Dermis microvascular lymphatic vessel endothelial cell (primary cell): ENCODE measurements at regions not wholly inside any gene's neighbourhood (a gene's known extent, or its start where the extent isn't known, plus 50 kb on each side); places are given as distances from the start of the nearest gene placed in this dataset.
"Not testable (repeated sequence)": the region's sequence is repeated elsewhere in the genome, so short reads cannot be mapped to it uniquely, and the experiment has no call there.

Experiments used
- DNase-seq, 2 donors: peaks; one replicate each; pipeline versions ENCODE4 v3.0.0 to v3.0.0-alpha.2; 2010; ENCODE audit warnings: low read depth in 2 of 2

DNA sequence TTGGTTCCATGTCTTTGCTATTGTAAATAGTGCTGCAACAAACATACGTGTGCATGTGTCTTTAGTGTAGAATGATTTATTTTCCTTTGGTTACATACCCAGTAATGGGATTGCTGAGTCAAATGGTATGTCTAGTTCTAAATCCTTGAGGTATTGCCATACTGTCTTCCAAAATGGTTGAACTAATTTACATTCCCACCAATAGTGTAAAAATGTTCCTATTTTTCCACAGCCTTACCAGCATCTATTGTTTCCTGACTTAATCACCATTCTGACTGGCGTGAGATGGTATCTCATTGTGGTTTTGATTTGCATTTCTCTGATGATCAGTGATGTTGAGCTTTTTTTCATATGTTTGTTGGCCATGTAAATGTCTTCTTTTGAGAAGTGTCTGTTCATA lies 226.6 kb downstream of the ETAA1 start:
- DNase-seq, result not testable (repeated sequence)

DNA sequence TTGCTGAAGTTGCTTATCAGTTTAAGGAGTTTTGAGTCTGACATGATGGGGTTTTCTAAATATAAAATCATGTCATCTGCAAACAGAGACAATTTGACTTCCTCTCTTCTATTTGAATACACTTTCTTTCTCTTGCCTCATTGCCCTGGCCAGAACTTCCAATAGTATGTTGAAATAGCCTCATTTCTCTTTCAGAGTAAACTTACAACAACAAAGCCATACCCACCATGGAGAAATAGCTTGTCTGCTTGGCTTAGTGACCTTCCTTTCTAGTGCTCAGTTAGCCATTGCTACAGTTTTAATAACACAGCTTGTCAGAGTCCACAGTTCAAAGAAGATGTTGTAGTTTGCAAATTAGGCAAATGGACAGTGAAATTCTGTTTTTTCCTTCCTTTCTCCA lies 228.0 kb downstream of the ETAA1 start:
- DNase-seq, result no peak

DNA sequence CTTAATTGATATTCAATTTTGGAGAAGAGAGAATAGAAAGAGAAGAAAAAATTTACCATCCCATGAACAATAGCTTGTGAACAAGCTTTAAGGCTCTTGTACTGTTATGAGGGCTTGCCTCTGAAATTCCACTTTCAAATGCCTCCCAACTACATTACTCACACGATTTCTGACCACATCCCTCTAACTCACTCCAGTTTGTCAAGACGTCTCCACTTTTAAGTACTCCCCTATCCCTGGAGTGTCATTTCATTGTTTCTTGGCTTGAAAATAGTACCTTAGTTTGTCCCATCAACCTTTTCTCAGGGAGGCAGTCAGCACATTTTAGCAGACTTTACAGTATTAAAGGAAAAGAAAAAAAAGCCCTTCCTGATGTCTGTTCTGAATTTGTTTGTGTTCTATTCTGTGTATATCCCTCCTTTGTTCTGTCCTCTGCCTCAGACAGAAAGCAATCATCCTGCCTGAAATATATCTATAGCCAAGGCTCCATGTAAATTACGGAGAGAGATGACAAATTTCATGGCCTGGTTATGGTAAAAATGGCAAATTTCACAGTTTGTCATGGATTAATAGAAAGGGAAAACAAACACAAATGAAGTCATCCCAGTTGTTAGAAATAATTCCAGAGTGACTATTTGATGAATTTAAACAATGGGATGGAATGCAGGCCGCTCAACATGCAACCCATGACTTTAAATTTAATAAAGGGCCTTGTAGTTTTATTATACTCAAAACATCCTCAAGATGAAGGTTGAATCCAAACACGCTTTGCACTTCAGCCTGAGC lies 228.8 kb downstream of the ETAA1 start:
- peak in 1 of 2 donors; percentile 11 for DNase-seq

DNA sequence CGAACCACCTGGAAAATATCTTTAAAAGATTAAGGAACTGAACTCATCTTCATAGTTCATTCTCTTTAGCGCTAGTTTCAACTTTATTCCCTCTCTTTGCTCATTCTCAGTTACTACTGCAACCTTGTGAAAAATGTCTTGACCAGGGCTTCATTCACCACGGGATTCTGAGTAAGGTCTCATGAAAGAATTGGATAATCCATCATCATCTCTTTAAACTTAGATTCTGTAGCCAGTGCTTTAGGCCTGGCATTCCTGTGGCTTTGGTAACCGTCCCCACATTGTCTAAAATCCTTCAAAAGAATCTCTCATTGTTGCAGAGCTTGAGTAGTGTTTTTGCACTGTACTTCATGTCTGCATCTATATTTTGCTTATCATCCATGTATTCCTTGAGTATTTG lies 229.5 kb downstream of the ETAA1 start:
- DNase-seq, result no peak

DNA sequence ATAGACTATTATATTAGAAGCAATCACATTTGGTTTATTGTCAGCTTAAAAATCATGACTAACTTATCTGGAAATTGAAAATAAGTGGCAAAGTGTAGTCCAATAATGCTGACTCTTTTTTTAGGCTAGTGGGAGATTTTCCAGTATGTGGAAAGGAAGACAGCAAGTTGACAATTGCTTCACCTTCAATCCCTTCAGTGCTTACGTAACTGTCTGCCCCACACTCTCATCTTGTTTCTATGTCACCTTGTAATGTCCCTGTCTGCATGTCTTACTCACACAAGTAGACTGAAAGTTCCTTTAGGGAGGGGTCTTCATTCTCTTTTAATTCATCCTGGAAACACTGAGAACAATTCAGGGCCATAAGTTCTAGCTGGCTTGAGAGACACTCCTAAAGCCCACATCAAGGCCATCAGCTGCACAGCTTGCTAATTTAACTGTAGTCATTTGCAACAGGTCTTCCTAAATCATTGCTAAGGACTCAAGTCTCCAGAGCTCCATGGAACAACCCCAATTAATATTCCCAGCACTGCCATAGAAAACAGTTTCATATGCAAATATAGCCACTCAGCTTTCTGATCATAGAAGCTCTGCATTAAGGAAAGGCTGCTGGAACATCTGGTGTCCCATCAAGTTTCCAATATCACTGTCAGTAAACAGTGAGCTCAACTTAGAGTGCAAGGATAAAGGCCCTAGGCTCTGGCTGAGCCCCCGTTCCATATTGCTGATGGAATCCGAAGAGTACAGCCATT lies 230.5 kb downstream of the ETAA1 start:
- no peak for DNase-seq

DNA sequence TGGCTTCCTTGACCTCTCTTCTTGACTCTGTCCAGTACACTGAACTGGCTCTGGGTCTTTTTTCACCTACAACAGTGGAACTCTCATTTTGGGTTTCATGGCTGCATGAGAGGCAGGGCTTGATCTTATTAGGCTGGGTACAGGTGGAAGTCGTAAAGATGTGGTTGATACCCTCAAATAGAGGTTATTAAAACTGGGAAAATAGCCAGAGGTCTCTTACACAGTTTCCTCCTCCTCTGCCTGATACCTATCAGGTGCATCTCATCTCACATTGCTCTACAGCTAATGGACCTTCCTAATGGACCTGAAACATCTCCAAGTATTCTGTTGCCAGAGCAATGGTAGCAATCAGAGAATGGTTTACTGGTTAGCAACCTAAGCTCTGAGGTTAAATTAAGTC lies 231.8 kb downstream of the ETAA1 start:
- DNase-seq, result no peak

DNA sequence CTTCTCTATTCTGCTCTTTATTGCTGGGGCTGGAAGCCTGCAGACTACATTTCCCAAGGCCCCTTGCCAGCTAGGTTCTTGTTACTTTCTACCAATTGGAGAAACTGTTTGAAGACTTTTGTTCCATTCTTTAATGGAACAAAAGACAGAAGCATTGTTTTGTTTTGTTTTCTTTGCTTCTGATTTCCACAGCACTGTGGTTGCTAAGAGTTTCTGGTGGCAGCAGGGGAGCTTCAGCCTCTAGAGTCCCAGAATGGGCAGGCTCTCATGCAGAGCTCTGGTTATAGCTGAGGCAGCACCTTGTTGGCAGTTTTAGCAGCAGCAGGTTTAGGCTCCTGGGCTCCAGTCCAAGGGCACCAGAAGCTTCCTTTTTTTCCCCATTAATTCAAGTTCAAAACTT lies 234.3 kb downstream of the ETAA1 start:
- peak in 1 of 2 donors; percentile 11 for DNase-seq

DNA sequence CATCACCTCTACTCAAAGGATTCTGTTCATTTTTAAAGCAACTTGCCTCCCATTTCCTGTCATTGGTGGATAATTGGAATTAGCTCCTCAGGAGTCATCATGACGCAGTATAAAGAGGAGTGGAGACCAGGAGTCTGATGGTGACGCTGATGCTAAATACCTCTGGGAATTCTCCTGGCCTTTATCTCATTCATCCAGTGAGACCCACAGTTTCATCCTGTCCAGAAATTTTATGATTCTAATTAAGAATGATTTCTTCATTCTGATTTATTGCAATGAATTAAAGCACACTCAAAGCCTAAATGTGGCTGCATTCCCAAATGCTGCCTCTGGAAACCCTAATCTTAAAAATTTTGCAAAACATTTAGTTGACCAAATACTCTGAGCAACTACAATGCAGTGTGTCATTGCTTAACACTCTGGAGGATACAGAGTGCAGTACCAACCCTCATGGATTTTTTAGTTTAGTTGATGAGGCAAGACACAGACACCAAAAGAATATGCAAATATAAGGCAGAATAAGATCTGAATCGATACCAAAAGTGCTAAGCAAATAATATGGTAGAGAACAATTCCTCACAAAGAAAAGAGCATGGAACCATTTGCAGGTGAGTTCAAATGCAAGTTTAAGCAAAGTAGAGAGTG lies 236.2 kb downstream of the ETAA1 start:
- no peak for DNase-seq

DNA sequence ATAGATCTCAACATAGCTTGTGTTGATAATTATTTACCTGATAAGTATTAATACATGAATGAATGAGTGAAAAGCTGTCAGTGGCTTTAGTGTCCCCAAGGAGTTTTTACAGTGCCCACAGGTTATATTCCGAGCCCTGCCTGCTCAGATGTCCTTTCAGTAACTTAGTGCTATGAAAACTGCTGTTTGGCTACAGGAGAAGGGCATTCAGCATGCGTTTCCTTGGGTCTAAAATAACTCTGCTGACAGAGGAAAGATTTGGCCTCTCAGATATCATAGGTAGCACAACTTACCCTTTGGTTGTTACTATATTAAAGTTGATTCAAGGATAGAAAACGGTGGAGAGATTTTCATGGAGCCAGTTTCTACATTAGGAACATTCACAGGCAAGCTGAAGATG lies 241.0 kb downstream of the ETAA1 start:
- DNase-seq, result no peak

DNA sequence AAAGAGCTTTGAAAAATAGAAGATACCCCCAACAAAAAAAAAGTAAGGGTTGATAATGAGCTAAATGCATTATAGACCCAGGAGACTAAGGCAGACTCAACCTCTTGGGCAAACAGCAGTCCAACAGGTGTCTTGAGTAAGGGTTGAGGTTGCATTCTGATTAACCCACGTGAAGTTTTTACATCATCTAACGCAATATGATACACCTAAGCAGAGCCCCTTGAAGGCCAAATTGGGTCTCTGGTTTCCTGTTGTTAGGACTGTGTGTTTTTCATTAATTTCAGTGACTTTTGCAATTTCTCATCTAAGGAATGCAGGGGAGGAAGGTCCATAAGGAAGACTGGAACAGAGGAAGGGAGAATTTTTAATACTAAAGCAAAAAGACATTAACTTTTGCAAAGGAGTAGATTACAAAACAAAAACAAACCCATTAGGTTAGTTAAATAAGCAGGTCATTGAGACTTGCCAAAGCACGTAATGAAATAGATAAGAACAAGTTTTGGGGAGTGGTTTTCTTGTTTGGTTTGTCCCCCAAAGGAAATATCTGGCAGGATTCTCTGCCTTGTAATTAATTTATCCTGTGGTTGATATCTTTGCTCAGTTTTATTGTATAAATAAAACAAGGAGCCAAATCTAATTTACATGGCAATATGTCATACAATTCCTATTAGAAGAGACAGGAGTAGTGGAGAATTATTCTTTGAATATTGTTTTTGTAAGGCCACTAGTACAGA lies 244.3 kb downstream of the ETAA1 start:
- DNase-seq, result no peak

DNA sequence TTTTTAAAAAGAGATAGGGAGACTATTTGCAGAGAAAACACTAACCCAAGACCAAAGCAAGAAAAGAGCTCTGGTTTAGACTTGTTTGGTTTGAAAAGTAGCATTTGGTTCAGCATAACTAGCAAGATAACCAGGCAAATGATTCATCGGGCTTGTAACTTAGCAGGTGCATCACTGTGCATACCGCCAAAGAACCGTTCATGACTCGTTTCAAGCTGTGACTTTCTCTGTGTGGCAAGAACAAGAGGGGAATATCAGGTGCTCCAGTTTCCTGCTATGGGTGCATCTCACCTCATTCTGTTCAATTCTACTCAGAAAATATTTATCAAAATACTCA lies 244.9 kb downstream of the ETAA1 start:
- no peak for DNase-seq

DNA sequence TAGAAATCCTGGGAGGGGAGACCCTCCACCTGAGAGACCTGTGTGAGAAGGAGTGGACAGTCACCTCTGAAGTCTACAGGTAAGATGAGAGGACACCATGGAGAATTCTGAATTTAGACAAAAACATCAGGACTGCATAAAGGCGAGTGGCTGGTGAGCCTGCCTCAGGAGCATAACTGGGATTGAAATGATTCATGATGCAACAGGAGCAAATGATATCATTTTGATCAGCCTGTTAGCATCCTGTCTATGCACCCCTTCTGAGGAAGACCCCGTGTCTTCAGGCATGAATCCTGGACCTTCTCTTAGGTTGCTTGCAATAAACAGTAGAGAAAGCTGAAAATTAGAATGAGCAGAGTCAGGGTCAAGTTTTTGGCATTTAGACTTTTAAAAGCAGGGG lies 245.8 kb downstream of the ETAA1 start:
- DNase-seq, result no peak

DNA sequence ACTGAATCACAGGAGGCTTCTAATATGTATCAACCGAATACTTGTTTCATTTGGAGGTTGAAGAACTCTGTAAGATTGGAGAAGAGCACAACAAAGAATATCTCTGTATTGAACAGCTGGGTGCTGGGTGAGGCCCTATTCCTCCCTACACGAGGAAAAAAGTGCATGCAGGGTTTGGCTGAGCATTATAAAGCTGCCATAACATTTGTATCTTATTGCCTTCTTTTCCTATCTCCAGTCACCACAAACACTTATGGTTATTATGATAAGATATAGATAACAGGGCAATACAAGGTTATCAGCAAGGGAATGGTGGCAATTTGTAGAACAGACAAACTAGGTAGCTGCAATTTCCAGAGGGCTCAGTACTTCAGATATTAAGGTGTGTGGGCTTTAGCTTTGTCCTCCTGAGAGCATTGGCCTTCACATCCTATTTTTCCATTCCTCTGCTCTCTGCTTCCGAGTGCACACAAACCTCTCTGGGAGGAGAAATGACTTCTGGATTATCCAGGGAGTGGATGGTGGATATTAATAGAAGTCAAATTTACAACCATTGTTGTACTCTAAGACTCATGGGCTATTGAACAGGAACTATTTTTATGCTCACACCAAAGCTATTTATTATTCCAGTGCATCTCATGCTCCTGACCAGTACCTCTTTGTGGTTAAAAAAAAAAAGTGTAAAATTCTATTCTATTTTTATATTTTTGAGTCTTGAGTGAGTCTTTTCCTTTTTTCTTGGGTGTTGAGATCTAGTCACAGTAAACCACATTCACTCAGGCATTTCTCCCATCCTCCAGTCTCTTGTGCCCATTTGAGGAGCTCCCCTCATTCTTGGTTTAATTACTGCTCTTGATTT lies 248.4 kb downstream of the ETAA1 start:
- no peak for DNase-seq

DNA sequence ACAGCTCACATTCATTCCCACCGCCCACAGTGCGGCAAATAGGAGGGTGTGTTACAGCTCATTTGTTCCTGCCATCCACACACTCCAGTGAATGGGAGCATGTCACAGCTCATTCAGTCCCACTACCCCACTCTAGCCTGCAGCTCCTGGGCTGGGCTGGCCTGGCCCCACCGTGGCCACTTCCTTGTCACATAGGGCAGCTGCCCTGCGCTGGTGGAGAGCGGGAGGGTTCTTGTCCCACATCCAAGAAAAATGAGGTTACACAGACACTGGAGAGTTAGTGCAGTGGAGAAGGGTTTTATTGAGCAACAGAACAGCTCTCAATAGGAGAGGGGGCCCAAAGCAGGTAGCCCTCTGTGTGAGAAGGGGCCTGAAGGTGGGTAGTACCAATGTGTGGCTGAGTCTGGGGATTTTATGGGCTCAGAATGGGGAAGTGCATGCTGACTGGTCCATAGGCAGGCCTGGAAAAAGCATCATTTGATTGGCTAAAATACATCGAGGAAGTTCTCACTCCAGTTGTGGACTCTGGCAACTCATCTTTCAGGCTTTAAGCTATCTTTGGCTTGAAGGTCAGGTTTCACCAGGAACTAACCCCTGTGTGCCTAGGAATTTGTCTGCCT lies 249.7 kb downstream of the ETAA1 start:
- no peak for DNase-seq

DNA sequence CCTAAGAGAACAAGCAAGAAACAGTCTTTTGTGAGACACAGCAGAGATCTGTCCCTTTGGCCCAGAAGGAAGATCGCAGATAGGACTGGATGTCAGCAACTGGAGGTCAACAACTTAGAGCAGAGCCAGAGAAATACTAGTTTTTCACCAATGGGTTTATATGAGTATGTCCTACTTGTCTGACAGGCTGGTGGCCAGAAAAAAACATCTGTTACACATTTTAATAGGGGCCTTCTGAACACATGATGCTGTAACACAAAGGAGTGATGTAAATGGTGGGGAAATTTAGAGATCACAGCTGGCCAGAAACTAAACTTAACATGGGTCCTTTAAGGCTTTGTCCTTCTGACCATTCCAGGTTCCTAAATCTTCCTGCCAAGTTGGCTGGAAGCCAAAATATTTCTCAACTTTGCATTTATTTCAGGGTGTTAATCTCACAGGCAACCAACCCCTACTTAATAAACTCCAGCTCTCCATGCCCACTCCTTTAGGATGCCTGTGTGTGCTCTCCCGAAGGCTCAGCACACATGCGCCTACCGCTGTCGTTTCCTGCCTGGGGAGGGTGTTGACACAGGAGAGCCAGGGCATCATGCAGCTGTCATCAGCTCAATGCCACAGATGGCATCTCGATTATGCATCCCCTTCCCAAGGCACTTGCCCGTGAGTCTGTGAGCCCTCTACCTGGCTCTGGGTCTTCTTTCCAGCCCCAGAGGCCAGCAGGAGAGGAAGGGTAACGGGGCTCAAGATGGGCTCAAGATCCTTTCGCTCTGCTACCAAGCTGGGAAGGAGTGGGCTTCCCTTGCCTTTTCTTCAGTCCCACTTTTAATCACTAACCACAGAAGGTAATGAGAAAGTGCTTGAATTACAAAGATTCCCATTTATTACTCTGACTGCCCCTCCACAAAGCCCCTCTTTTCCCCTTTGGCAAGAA lies 252.5 kb downstream of the ETAA1 start:
- DNase-seq, result peak; percentile 20 to 24

DNA sequence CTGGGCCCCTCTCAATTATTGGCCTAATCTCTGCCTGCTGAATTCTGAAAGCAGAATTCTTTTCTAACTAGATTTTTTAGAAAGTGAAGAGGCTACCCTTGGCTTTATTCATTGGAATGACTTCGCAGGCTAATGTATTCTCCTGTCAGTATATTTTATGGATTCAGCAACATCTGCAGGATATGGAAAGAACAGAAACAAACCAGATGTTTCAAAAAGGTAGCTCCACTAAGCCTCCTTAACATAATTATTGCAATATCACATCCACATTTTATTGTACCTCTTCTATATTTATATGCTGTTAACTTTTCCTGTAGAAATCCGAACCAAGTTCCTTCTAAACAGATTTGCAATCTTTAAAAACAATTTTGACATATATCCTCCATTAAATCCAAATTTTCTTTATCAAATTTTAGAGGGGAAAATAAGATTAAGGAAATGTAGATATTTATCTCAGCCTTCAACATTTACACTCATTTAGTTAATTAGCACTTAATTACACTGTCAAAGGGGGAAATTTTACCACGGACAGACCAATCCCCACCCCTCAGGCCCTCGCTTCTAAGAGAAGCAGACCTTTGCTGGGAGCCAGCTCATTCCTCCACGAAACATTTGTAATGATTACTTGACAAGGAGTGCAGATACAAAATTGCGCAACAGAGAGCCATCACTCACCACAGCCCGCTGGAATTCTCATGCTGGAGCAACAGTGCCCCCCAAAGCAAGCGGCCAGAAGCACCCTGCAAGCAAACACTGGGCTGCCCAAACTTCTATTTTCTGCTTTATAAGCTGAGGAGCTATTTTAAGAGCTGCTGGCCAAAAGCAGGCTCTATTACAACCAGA lies 253.4 kb downstream of the ETAA1 start:
- peak; percentile 62 to 65 for DNase-seq

DNA sequence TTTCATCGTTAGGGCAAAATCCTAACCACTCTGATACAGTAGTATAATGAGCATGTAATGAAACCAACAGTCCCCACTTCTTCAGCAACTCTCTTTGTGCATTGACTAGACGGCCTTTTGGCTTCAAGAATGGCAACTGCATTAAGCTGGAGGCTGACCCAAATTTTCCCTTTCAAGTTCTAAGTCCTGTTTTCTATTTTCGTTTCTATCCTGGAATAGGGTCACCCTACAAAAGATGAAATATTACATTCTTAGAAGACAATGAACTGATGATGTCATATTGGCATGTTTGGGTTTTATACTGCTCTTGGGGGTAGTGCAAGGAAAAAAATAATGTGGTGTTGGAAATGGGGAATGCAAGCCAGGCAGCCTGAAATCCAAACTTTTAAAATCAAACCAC lies 254.4 kb downstream of the ETAA1 start:
- no peak for DNase-seq

DNA sequence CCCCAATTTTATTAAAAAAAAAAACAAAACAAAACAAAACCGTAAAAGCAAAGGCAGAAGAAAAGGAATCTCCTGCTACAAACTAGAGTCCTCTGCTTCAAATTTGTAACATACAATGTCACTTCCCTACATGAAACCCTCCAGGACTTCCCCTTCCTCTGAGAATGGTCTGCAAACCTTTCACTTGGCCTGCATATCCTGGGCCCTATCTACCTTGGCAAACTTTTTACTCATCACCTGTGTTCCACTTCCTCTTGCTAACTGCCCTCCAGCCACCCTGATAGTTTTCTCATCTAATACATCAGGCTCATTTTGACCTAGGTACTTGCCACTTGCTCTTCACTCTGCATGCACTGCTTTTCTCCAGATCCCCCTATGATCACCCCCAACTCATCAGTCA lies 255.5 kb downstream of the ETAA1 start:
- DNase-seq, result no peak

DNA sequence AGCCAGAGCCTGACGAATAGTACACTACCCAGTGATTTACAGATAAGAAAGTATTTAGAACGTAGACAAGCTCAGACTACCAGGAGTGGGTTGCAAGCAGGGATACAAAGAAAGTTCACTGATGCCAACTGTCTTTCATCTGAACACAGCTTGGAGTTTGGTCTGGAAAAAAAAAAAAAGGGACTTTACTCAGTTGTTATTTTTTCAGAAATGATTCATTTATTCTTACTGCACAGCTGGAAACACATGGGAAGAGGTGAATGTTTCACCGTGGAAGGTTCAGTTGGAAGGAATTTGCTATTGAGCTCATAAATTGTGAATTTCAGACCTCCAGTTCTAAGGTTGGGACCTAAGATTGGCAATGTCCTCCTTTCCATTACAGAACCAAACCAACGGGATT lies 259.7 kb downstream of the ETAA1 start:
- no peak for DNase-seq
